H1 (cell line): ENCODE measurements at regions not wholly inside any gene's neighbourhood (a gene's known extent, or its start where the extent isn't known, plus 50 kb on each side); places are given as distances from the start of the nearest gene placed in this dataset.

ENCODE experiments used
- CTCF ChIA-PET: fragments of 300-600 bp; sonication (Branson Sonifier 250); formaldehyde crosslinking; loops from one replicate; lab custom pipeline; 2021; ENCODE audit not compliant: partially characterized antibody; lab: Charles Lee
- POLR2A ChIA-PET: fragments of 300-600 bp; sonication (Branson Sonifier 250); formaldehyde crosslinking; loops from one replicate; lab custom pipeline; 2021; ENCODE audit warnings: inconsistent platforms; ENCODE audit not compliant: partially characterized antibody; lab: Charles Lee
- DNase-seq, 2 experiments: peaks; one replicate each; pipeline versions ENCODE4 v3.0.0 to v3.0.0-alpha.2; 2010 to 2022; ENCODE audit warnings: low spot score in 2 of 2, low read depth in 1 of 2, mixed read lengths in 1 of 2
- FAIRE-seq: peaks from 2 replicates; lab custom pipeline; 2011; peaks lifted over from hg19 to GRCh38; lab: Jason Lieb, UNC
- H2AFZ ChIP-seq: 2 replicates; pipeline ENCODE4 v1.8.1; 2012; ENCODE audit warnings: low read length, inconsistent platforms
- H2AK5ac ChIP-seq: 2 replicates; pipeline ENCODE4 v1.6.1; 2013; ENCODE audit warnings: low read depth, low read length
- H2BK120ac ChIP-seq: replicated peaks from 2 replicates; pipeline ENCODE3; 2013; ENCODE audit warnings: low read depth, low read length, inconsistent platforms
- H2BK12ac ChIP-seq: 2 replicates; pipeline ENCODE4 v1.6.1; 2013; ENCODE audit warnings: low read depth, low read length
- H2BK15ac ChIP-seq: 2 replicates; pipeline ENCODE4 v1.6.1; 2013; ENCODE audit warnings: low read length
- H2BK20ac ChIP-seq: 2 replicates; pipeline ENCODE4 v1.6.1; 2013; ENCODE audit warnings: low read length
- H2BK5ac ChIP-seq: 2 replicates; pipeline ENCODE4 v1.6.1; 2013; ENCODE audit warnings: low read depth, low read length
- H3K14ac ChIP-seq: 2 replicates; pipeline ENCODE4 v1.6.1; 2013; ENCODE audit warnings: inconsistent platforms; ENCODE audit not compliant: insufficient read length
- H3K18ac ChIP-seq: 2 replicates; pipeline ENCODE4 v1.6.1; 2013; ENCODE audit warnings: low read length; ENCODE audit errors: extremely low read depth
- H3K23ac ChIP-seq: 2 replicates; pipeline ENCODE4 v1.6.1; 2013; ENCODE audit warnings: inconsistent platforms; ENCODE audit not compliant: insufficient read length
- H3K23me2 ChIP-seq: 2 replicates; pipeline ENCODE4 v1.6.1; 2013; ENCODE audit warnings: low read depth, low read length
- H3K27ac ChIP-seq: 2 replicates; pipeline ENCODE4 v1.6.1; 2011; ENCODE audit warnings: low read depth, low read length, inconsistent platforms
- H3K27me3 ChIP-seq, 4 experiments: replicated peaks in 1 of 4; 1 replicate in 1 of 4; 2 replicates in 3 of 4; pipeline versions ENCODE4 v1.6.1 to v1.8.1; 2011 to 2013; ENCODE audit warnings: low read length in 3 of 4, mild to moderate bottlenecking in 3 of 4, inconsistent platforms in 2 of 4, mixed read lengths in 2 of 4, moderate library complexity in 1 of 4; ENCODE audit not compliant: control insufficient read depth in 3 of 4, insufficient read depth in 3 of 4; ENCODE audit errors: extremely low read depth in 1 of 4
- H3K36me3 ChIP-seq, 4 experiments: 2 replicates each; pipeline versions ENCODE4 v1.6.1 to v1.8.1; 2011 to 2013; ENCODE audit warnings: mild to moderate bottlenecking in 4 of 4, low read length in 3 of 4, moderate library complexity in 2 of 4, control low read depth in 1 of 4, inconsistent platforms in 1 of 4; ENCODE audit not compliant: insufficient read depth in 4 of 4, control insufficient read depth in 2 of 4
- H3K4ac ChIP-seq: replicated peaks from 2 replicates; pipeline ENCODE3; 2013; ENCODE audit warnings: low read length, low read depth, mixed read lengths, inconsistent platforms; ENCODE audit not compliant: insufficient read length
- H3K4me1 ChIP-seq, 4 experiments: replicated peaks in 1 of 4; 1 replicate in 1 of 4; 2 replicates in 3 of 4; pipeline versions ENCODE4 v1.6.1 to v1.8.1; 2011 to 2013; ENCODE audit warnings: low read length in 3 of 4, inconsistent platforms in 2 of 4, mixed read lengths in 1 of 4; ENCODE audit not compliant: insufficient read depth in 4 of 4, control insufficient read depth in 3 of 4
- H3K4me2 ChIP-seq, 2 experiments: 2 replicates each; pipeline versions ENCODE4 v1.6.1 to v1.8.1; 2011 to 2013; ENCODE audit warnings: low read depth in 2 of 2, low read length in 2 of 2, control low read depth in 1 of 2, inconsistent platforms in 1 of 2, mild to moderate bottlenecking in 1 of 2; ENCODE audit not compliant: insufficient read depth in 1 of 2
- H3K4me3 ChIP-seq, 4 experiments: fragments of 200-600, 300-600 bp in 1 of 4; sonication (generic), shearing (Covaris generic), sonication (Bioruptor Twin) in 1 of 4; 2 replicates each; pipeline versions ENCODE4 v1.5.1 to v1.8.1; 2011 to 2016; ENCODE audit warnings: low read length in 4 of 4, low read depth in 3 of 4, control low read depth in 2 of 4, inconsistent platforms in 2 of 4, mild to moderate bottlenecking in 2 of 4, mixed read lengths in 1 of 4, moderate library complexity in 1 of 4; ENCODE audit not compliant: insufficient read depth in 2 of 4; ENCODE audit errors: extremely low read depth in 1 of 4
- H3K56ac ChIP-seq: replicated peaks from 2 replicates; pipeline ENCODE3; 2013; ENCODE audit warnings: low read depth, mild to moderate bottlenecking, mixed read lengths, low read length, inconsistent platforms; ENCODE audit not compliant: insufficient read length
- H3K79me1 ChIP-seq: 2 replicates; pipeline ENCODE4 v1.6.1; 2013; ENCODE audit warnings: low read depth, low read length, control low read depth
- H3K79me2 ChIP-seq, 2 experiments: 2 replicates each; pipeline versions ENCODE4 v1.6.1 to v1.8.1; 2012 to 2013; ENCODE audit warnings: low read length in 2 of 2, mild to moderate bottlenecking in 2 of 2, inconsistent platforms in 1 of 2; ENCODE audit not compliant: insufficient read depth in 2 of 2, control insufficient read depth in 1 of 2
- H3K9ac ChIP-seq, 4 experiments: replicated peaks in 1 of 4; 1 replicate in 1 of 4; 2 replicates in 3 of 4; pipeline versions ENCODE4 v1.6.1 to v1.8.1; 2011 to 2013; ENCODE audit warnings: low read depth in 3 of 4, low read length in 3 of 4, control low read depth in 2 of 4, mild to moderate bottlenecking in 2 of 4, moderate library complexity in 2 of 4, inconsistent platforms in 1 of 4; ENCODE audit errors: extremely low read depth in 1 of 4
- H3K9me3 ChIP-seq, 2 experiments: 2 replicates each; pipeline versions ENCODE4 v1.6.1 to v1.8.1; 2012 to 2013; ENCODE audit warnings: mild to moderate bottlenecking in 2 of 2, moderate library complexity in 2 of 2, control low read depth in 1 of 2, inconsistent platforms in 1 of 2, low read depth in 1 of 2, low read length in 1 of 2, mixed read lengths in 1 of 2; ENCODE audit not compliant: insufficient read depth in 2 of 2
- H4K20me1 ChIP-seq, 2 experiments: replicated peaks in 1 of 2; 2 replicates each; pipeline versions ENCODE3 to v1.8.1; 2011 to 2013; ENCODE audit warnings: inconsistent platforms in 2 of 2, low read length in 2 of 2, mild to moderate bottlenecking in 1 of 2; ENCODE audit not compliant: insufficient read depth in 2 of 2, control insufficient read depth in 1 of 2
- H4K5ac ChIP-seq: 2 replicates; pipeline ENCODE4 v1.6.1; 2013; ENCODE audit warnings: low read length, low read depth, mixed read lengths, inconsistent platforms; ENCODE audit not compliant: insufficient read length
- H4K8ac ChIP-seq: 2 replicates; pipeline ENCODE4 v1.8.0; 2013; ENCODE audit warnings: mild to moderate bottlenecking, moderate library complexity, low read length, inconsistent platforms; ENCODE audit not compliant: insufficient read depth; ENCODE audit errors: extremely low read depth
- H4K91ac ChIP-seq: replicated peaks from 2 replicates; pipeline ENCODE3; 2013; ENCODE audit warnings: low read length, mixed read lengths, inconsistent platforms; ENCODE audit not compliant: insufficient read length
- CTBP2 ChIP-seq: IDR thresholded peaks from 2 replicates; pipeline ENCODE4 v1.7.0; 2011; ENCODE audit warnings: borderline replicate concordance, mild to moderate bottlenecking, moderate library complexity, mixed read lengths, low read length; ENCODE audit not compliant: insufficient read depth, insufficient read length
- JUN ChIP-seq: IDR thresholded peaks from 2 replicates; pipeline ENCODE4 v1.6.1; 2011; ENCODE audit warnings: low read depth, mild to moderate bottlenecking, improper control_type of control experiment, low read length
- NRF1 ChIP-seq: IDR thresholded peaks from 2 replicates; pipeline ENCODE4 v1.6.1; 2011; ENCODE audit warnings: mild to moderate bottlenecking, low read depth, low read length, improper control_type of control experiment
- POLR2A ChIP-seq, 2 experiments: IDR thresholded peaks; 1 replicate in 1 of 2; 2 replicates in 1 of 2; pipeline ENCODE4 v1.6.1; 2011; ENCODE audit warnings: low read depth in 2 of 2, low read length in 2 of 2, mild to moderate bottlenecking in 2 of 2; ENCODE audit errors: control extremely low read depth in 1 of 2
- POLR2AphosphoS5 ChIP-seq: IDR thresholded peaks from 2 replicates; pipeline ENCODE4 v1.6.1; 2011; ENCODE audit warnings: low read depth, low read length
- SP1 ChIP-seq: IDR thresholded peaks from 2 replicates; pipeline ENCODE4 v1.6.1; 2011; ENCODE audit warnings: low read depth, low read length
- ZNF274 ChIP-seq: IDR thresholded peaks from 2 replicates; pipeline ENCODE4 v1.7.0; 2012; ENCODE audit warnings: low read length, borderline replicate concordance; ENCODE audit errors: extremely low read depth
- WGBS, 2 experiments: shearing (Covaris generic) in 1 of 2; methylation state at CpG; one replicate each; pipeline versions ENCODE4 v1.1.6 to v1.1.7; 2013 to 2015; ENCODE audit warnings: low lambda C conversion rate in 2 of 2, mixed read lengths in 2 of 2, inconsistent platforms in 1 of 2, low coverage in 1 of 2, missing lambda C conversion rate in 1 of 2; ENCODE audit not compliant: insufficient replicate concordance in 2 of 2, insufficient coverage in 1 of 2, insufficient read length in 1 of 2; ENCODE audit errors: extremely low coverage in 1 of 2, missing lambda C conversion rate in 1 of 2; 5-methylcytosine and 5-hydroxymethylcytosine counted together
- TF ChIP-seq, protein P1 (sequence below): IDR thresholded peaks from 2 replicates; pipeline ENCODE4 v1.6.1; 2012; ENCODE audit warnings: inconsistent platforms

DNA sequence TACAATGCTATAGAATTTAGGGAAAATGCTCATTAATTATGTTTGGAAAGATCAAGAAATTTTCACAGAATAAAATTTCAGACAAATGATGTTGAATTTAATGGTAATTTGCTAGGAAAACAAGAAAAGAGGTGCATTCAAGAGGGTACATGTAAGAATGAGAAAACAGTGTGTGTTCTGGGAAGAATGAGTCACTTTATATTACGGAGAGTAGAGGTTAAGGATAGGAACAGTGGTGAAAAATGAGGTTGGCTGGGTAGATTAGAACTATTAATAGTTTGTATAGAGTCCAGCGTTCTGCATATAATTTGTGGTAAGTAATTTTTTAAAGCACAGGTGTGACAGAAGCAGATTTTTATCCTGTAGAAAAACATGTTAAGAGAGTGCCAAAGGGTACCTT lies 336.7 kb upstream of the MBL2 start:
- FAIRE-seq = no peak
- H4K5ac ChIP-seq = no peak overlapping the region

More for the DNA sequence above, 336.7 kb upstream of the MBL2 start:
- no peak overlapping the region for H2BK15ac ChIP-seq
- H3K36me3 ChIP-seq = no peaks in the 10 kb centered on the region
- no peak overlapping the region for H2AK5ac ChIP-seq
- CTCF ChIA-PET = no interaction called here
- no peak overlapping the region for H2AFZ ChIP-seq
- no peak overlapping the region for H3K56ac ChIP-seq
- no peak overlapping the region for H3K18ac ChIP-seq
- H3K4me1 ChIP-seq = peaks cover 0 to 4% (median 0%) of the 10 kb centered on the region in 4 experiments; a peak in 1 of 7 replicates
- POLR2A ChIA-PET = no interaction called here
- no peaks in the 10 kb centered on the region for H3K23me2 ChIP-seq
- H3K79me2 ChIP-seq = no peaks in the 10 kb centered on the region
- H3K4me2 ChIP-seq = no peak overlapping the region
- H3K79me1 ChIP-seq = no peaks in the 10 kb centered on the region
- no peak overlapping the region for H2BK12ac ChIP-seq
- no peak for DNase-seq
- no peak overlapping the region for H2BK20ac ChIP-seq
- H3K4ac ChIP-seq = no peak overlapping the region
- no peak overlapping the region for H3K4me3 ChIP-seq
- no peak overlapping the region for H3K14ac ChIP-seq
- no peak overlapping the region for H2BK5ac ChIP-seq
- 88 to 100% methylated on average over 1 to 2 of the region's 2 CpGs for WGBS, 2 experiments
- no peaks in the 10 kb centered on the region for H3K27me3 ChIP-seq
- TF ChIP-seq JUN = no peak
- TF ChIP-seq NRF1 = no peak
- TF ChIP-seq CTBP2 = no peak
- no peak for TF ChIP-seq POLR2AphosphoS5
- no peak for TF ChIP-seq ZNF274
- no peak for TF ChIP-seq SP1
- no peak for TF ChIP-seq POLR2A (IDR thresholded peaks at IDR 0.05; ENCODE audit: control extremely low read depth in 1 of 2, low read depth in 2 of 2, low read length in 2 of 2)
- TF ChIP-seq, protein P1, sequence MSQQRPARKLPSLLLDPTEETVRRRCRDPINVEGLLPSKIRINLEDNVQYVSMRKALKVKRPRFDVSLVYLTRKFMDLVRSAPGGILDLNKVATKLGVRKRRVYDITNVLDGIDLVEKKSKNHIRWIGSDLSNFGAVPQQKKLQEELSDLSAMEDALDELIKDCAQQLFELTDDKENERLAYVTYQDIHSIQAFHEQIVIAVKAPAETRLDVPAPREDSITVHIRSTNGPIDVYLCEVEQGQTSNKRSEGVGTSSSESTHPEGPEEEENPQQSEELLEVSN = no peak
- TF ChIP-seq, all 59 proteins: peak for 0
- Histone ChIP-seq H3K9ac (no peak overlapping the region), H4K20me1 (no peaks in the 10 kb centered on the region), H3K9me3 (peaks cover 3 to 5% of the 10 kb centered on the region in 2 experiments; a peak in 3 of 4 replicates), H3K23ac (no peak overlapping the region), H2BK120ac (no peak overlapping the region), H4K91ac (no peak overlapping the region), H4K8ac (no peak overlapping the region), H3K27ac (no peak overlapping the region)
